ENCODE measurements at regions not wholly inside any gene's neighbourhood (a gene's known extent, or its start where the extent isn't known, plus 50 kb on each side); places are given as distances from the start of the nearest gene placed in this dataset.

GRCh38 chr5:142420561-142421227 is 95.9 kb upstream of the SPRY4 start:
- Histone ChIP-seq H3K4me3 (no peak overlapping the region), H3K27ac (no peak overlapping the region), H3K36me3 (no peaks in the 10 kb centered on the region), H3K4me1 (no peaks in the 10 kb centered on the region), H3K9me3 (no peaks in the 10 kb centered on the region), H3K27me3 (no peaks in the 10 kb centered on the region)
- intact Hi-C loops (cut with DNase I; ENCODE audit: low total_unique reads), result no loop called here
- no peak for TF ChIP-seq CTCF (IDR thresholded peaks at IDR 0.05)
- no peak for TF ChIP-seq POLR2A (IDR thresholded peaks at IDR 0.05)
- TF ChIP-seq POLR2AphosphoS5 (IDR thresholded peaks at IDR 0.05), result no peak
- DNase-seq (ENCODE audit: low spot score in 2 of 2), result no peak

- no peaks in the 10 kb centered on the region for H3K4me1 ChIP-seq
- H3K36me3 ChIP-seq, result no peaks in the 10 kb centered on the region
- intact Hi-C loops (cut with DNase I; ENCODE audit: low total_unique reads), result loop anchor here (1.0 kb wide), 1 partner anchor 44 kb away; no protein-coding TSS in a partner anchor
- DNase-seq (ENCODE audit: low spot score in 2 of 2), result no peak
- no peak overlapping the region for H3K27ac ChIP-seq
- H3K9me3 ChIP-seq, result no peaks in the 10 kb centered on the region
- no peak overlapping the region for H3K4me3 ChIP-seq
- H3K27me3 ChIP-seq, result no peaks in the 10 kb centered on the region
- no peak for TF ChIP-seq CTCF (IDR thresholded peaks at IDR 0.05)
Observed at GRCh38 chr5:142412581-142412980, 87.8 kb upstream of the SPRY4 start.

GRCh38 chr5:142411656-142412425 is 87.0 kb upstream of the SPRY4 start:
- DNase-seq (ENCODE audit: low spot score in 2 of 2), result no peak
- no peaks in the 10 kb centered on the region for H3K27me3 ChIP-seq
- no peak overlapping the region for H3K27ac ChIP-seq
- no peaks in the 10 kb centered on the region for H3K9me3 ChIP-seq
- TF ChIP-seq POLR2AphosphoS5 (IDR thresholded peaks at IDR 0.05), result no peak
- no peak for TF ChIP-seq CTCF (IDR thresholded peaks at IDR 0.05)
- no peak for TF ChIP-seq POLR2A (IDR thresholded peaks at IDR 0.05)
- intact Hi-C loops (cut with DNase I; ENCODE audit: low total_unique reads), result loop anchor here (1.0 kb wide), 1 partner anchor 44 kb away; no protein-coding TSS in a partner anchor
- no peaks in the 10 kb centered on the region for H3K36me3 ChIP-seq
- no peak overlapping the region for H3K4me3 ChIP-seq
- H3K4me1 ChIP-seq, result no peaks in the 10 kb centered on the region

GRCh38 chr5:142411103-142411502 is 86.3 kb upstream of the SPRY4 start:
- Histone ChIP-seq H3K9me3 (no peaks in the 10 kb centered on the region), H3K4me1 (no peaks in the 10 kb centered on the region), H3K27ac (no peak overlapping the region), H3K36me3 (no peaks in the 10 kb centered on the region), H3K4me3 (no peak overlapping the region), H3K27me3 (no peaks in the 10 kb centered on the region)
- TF ChIP-seq POLR2A (IDR thresholded peaks at IDR 0.05) (no peak), POLR2AphosphoS5 (IDR thresholded peaks at IDR 0.05) (no peak), CTCF (IDR thresholded peaks at IDR 0.05) (no peak)
- intact Hi-C loops (cut with DNase I; ENCODE audit: low total_unique reads), result no loop called here
- DNase-seq (ENCODE audit: low spot score in 2 of 2), result no peak

GRCh38 chr5:142408981-142409481 is 84.2 kb upstream of the SPRY4 start:
- intact Hi-C loops (cut with DNase I; ENCODE audit: low total_unique reads), result no loop called here
- no peaks in the 10 kb centered on the region for H3K4me1 ChIP-seq

More at GRCh38 chr5:142408981-142409481, 84.2 kb upstream of the SPRY4 start:
- no peak for DNase-seq (ENCODE audit: low spot score in 2 of 2)
- Histone ChIP-seq H3K27me3 (peaks cover 0 to 2% of the 10 kb centered on the region in 2 donors), H3K27ac (no peak overlapping the region), H3K36me3 (no peaks in the 10 kb centered on the region), H3K4me3 (no peak overlapping the region), H3K9me3 (no peaks in the 10 kb centered on the region)
- TF ChIP-seq POLR2AphosphoS5 (IDR thresholded peaks at IDR 0.05) (no peak), CTCF (IDR thresholded peaks at IDR 0.05) (no peak), POLR2A (IDR thresholded peaks at IDR 0.05) (no peak)
